ENCODE measurements at regions not wholly inside any gene's neighbourhood (a gene's known extent, or its start where the extent isn't known, plus 50 kb on each side); places are given as distances from the start of the nearest gene placed in this dataset.

- ATAC-seq (no peak), DNase-seq (no peak)
- Mint-ChIP-seq H3K9me3 (peaks cover 0 to 43% (median 13%) of the 10 kb centered on the region in 9 donors), H3K4me1 (peaks cover 2 to 14% (median 5%) of the 10 kb centered on the region in 4 donors), H3K4me3 (no peak overlapping the region), H3K27me3 (peaks cover 0 to 4% (median 1%) of the 10 kb centered on the region in 5 donors), H3K27ac (no peak overlapping the region), H3K36me3 (peaks cover 0 to 27% (median 0%) of the 10 kb centered on the region in 3 donors)
- POLR2A ChIA-PET: no interaction called here
These were observed 79.7 kb upstream of the LINC01488 start for GRCh38 chr11:69401715-69402114.

DNA sequence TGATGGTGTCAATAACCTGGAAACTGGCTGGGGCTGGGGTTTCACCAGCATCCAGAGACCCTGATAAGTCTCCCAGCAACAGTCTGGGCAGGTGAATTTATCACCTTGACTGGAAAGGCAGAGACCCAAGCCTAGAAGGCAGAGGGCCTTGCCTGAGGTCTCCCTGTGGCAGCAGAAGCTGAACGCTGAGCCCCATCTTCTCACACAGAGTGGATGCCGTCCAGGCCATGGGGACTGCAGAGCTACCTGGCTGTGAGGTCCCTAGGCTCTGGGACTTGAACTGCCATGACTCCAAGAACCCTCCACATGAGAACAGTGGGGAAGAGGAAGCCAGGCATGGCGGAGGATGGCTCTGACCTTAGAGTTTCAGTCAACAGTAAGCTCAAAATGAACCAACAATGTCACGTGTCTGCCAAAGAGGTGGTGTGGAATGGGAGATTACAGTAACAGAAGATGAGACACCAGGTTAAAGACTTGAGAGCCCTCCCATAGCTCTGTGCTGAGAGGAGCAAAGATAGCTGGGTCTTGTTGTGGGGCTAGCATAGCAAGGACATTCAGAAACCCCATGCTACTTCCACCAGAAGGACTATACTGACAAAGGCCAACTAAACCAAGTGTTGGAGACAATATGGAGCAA lies 79.1 kb upstream of the LINC01488 start:
- ATAC-seq: no peak
- peaks cover 0 to 27% (median 0%) of the 10 kb centered on the region in 3 donors for H3K36me3 Mint-ChIP-seq

DNA sequence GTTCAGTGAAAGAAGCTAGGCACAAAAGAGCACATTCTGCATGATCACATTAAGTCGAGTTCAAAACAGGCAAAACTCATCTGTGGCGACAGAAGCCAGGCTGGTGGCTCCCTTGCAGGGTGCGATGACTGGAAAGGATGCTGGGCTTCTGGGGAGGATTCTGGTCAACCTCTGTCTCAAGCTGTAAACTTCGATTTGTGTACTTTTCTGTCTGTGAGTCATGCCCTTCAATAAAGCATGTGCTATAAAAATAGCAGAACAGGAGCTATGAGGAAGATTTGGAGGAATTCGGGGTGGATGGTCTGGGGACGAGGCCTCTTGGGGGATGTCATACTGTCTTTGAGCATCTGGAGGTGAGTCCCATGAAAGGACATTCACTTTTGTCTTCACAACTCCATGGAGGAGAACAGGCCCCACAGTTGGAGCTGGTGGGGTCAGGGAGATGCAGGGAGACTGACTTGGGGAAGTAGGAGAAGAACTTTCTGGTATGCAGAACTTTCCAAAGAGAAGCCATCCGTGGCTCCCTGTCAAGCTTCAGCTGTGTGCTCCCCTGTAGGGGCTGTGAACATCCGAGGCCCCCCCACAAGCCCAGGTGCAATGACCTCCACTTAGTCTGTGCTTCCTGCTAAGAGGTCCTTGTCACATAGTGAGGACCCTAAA lies 77.8 kb upstream of the LINC01488 start:
- POLR2A ChIA-PET: no interaction called here
- no peak for ATAC-seq
- Mint-ChIP-seq H3K36me3 (peaks cover 0 to 27% (median 0%) of the 10 kb centered on the region in 3 donors), H3K27ac (no peak overlapping the region), H3K4me1 (peaks cover 2 to 14% (median 5%) of the 10 kb centered on the region in 4 donors), H3K27me3 (peaks cover 0 to 4% (median under 1%) of the 10 kb centered on the region in 5 donors), H3K9me3 (peaks cover 0 to 43% (median 13%) of the 10 kb centered on the region in 9 donors), H3K4me3 (no peak overlapping the region)
- DNase-seq: no peak

More for the DNA sequence above, 79.1 kb upstream of the LINC01488 start:
- peaks cover 2 to 14% (median 5%) of the 10 kb centered on the region in 4 donors for H3K4me1 Mint-ChIP-seq
- H3K9me3 Mint-ChIP-seq: peaks cover 0 to 43% (median 13%) of the 10 kb centered on the region in 9 donors
- H3K27me3 Mint-ChIP-seq: peaks cover 0 to 4% (median 1%) of the 10 kb centered on the region in 5 donors
- H3K27ac Mint-ChIP-seq: no peak overlapping the region
- DNase-seq: no peak
- no peak overlapping the region for H3K4me3 Mint-ChIP-seq
- POLR2A ChIA-PET: no interaction called here

DNA sequence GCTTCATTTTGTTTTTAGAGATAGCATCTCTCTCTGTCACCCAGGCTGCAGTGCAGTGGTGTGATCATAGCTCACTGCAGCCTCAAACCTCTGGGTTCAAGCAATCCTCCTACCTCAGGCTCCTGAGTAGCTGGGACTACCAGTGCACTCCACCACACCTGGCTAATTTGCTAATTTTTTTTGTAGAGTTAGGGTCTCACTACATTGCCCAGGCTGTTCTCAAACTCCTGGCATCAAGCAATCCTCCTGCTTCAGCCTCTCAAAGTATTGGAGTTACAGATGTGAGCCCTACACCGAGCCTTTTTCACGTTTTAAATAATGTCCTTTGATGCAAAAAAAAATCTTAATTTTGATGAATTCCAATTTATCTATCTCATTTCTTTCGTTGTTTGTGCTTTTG lies 75.4 kb upstream of the LINC01488 start:
- no peak overlapping the region for H3K27ac Mint-ChIP-seq
- H3K27me3 Mint-ChIP-seq: peaks cover 0 to 10% (median 4%) of the 10 kb centered on the region in 5 donors
- H3K9me3 Mint-ChIP-seq: peaks cover 0 to 31% (median 13%) of the 10 kb centered on the region in 9 donors
- peaks cover 5 to 18% (median 13%) of the 10 kb centered on the region in 4 donors for H3K4me1 Mint-ChIP-seq
- POLR2A ChIA-PET: no interaction called here
- ATAC-seq: no peak
- peaks cover 0 to 22% (median 0%) of the 10 kb centered on the region in 3 donors for H3K36me3 Mint-ChIP-seq
- H3K4me3 Mint-ChIP-seq: no peak overlapping the region
- no peak for DNase-seq

GRCh38 chr11:69409812-69410645 lies 71.4 kb upstream of the LINC01488 start:
- H3K27me3 Mint-ChIP-seq: peaks cover 0 to 12% (median 8%) of the 10 kb centered on the region in 5 donors
- peak overlapping the region in 1 of 10 donors; percentile 24 for H3K27ac Mint-ChIP-seq
- peak overlapping the region in 3 of 10 donors; percentile 22 to 41 (median 25) for H3K4me3 Mint-ChIP-seq
- peaks cover 0 to 7% (median 4%) of the 10 kb centered on the region in 9 donors for H3K9me3 Mint-ChIP-seq
- DNase-seq (no peak), ATAC-seq (no peak)
- H3K36me3 Mint-ChIP-seq: peaks cover 0 to 5% (median 5%) of the 10 kb centered on the region in 3 donors
- H3K4me1 Mint-ChIP-seq: peaks cover 4 to 14% (median 6%) of the 10 kb centered on the region in 4 donors
- POLR2A ChIA-PET: no interaction called here

- POLR2A ChIA-PET: no interaction called here
- no peak for ATAC-seq
- Mint-ChIP-seq H3K4me3 (no peak overlapping the region), H3K27ac (no peak overlapping the region), H3K9me3 (peaks cover 0 to 7% (median 4%) of the 10 kb centered on the region in 9 donors), H3K4me1 (peaks cover 4 to 14% (median 6%) of the 10 kb centered on the region in 4 donors), H3K36me3 (peaks cover 0 to 5% (median 5%) of the 10 kb centered on the region in 3 donors), H3K27me3 (peaks cover 0 to 14% (median 7%) of the 10 kb centered on the region in 5 donors)
- no peak for DNase-seq
These were observed 70.1 kb upstream of the LINC01488 start for GRCh38 chr11:69411257-69411924.

DNA sequence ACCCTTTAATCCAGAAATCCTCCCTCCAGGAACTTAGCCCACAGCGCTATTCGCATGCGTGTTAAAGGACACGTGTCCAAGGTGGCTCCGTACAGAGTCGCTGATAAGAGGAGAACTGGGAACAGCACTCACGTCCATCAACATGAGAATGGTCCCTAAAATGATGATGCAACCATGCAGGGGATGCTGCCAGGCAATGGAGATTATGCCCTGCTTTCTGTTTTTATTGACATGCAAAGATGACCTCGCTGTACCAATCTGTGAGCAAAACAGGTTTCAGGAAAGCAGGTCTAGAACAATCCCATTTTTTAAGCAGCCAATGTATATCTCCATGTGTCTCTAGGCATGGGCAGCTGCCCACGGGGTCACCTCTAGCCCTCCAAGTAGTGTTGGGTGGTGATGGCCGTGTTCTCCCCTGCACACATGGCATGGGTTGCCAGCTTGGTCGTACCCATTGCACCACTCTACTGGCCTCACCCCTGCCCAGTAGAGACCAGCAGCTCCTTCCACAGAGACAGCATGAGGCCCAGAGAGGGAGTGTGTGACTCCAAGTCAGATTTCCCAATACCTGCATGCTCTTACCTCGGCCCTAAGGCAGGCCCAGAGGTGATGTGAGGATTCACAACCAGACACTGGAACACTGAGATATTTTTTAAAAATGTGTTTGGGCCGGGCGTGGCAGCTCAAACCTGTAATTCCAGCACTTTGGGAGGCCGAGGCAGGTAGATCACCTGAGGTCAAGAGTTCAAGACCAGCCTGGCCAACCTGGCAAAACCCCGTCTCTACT lies 68.3 kb upstream of the LINC01488 start:
- Mint-ChIP-seq H3K4me3 (no peak overlapping the region), H3K27ac (no peak overlapping the region), H3K36me3 (peaks cover 0 to 5% (median 5%) of the 10 kb centered on the region in 3 donors), H3K27me3 (peaks cover 0 to 14% (median 8%) of the 10 kb centered on the region in 5 donors), H3K4me1 (peaks cover 4 to 14% (median 6%) of the 10 kb centered on the region in 4 donors), H3K9me3 (peaks cover 0 to 7% (median 4%) of the 10 kb centered on the region in 9 donors)
- peak in 1 of 10 donors; percentile 46 for DNase-seq
- no peak for ATAC-seq
- POLR2A ChIA-PET: no interaction called here

GRCh38 chr11:69413993-69414392 lies 67.5 kb upstream of the LINC01488 start:
- DNase-seq (peak in 1 of 10 donors; percentile 19), ATAC-seq (no peak)
- peaks cover 0 to 10% (median 4%) of the 10 kb centered on the region in 5 donors for H3K27me3 Mint-ChIP-seq
- peaks cover 4 to 14% (median 6%) of the 10 kb centered on the region in 4 donors for H3K4me1 Mint-ChIP-seq
- H3K9me3 Mint-ChIP-seq: peaks cover 0 to 7% (median 4%) of the 10 kb centered on the region in 9 donors
- H3K27ac Mint-ChIP-seq: no peak overlapping the region
- peaks cover 0 to 5% (median 5%) of the 10 kb centered on the region in 3 donors for H3K36me3 Mint-ChIP-seq
- no peak overlapping the region for H3K4me3 Mint-ChIP-seq
- POLR2A ChIA-PET: no interaction called here

DNA sequence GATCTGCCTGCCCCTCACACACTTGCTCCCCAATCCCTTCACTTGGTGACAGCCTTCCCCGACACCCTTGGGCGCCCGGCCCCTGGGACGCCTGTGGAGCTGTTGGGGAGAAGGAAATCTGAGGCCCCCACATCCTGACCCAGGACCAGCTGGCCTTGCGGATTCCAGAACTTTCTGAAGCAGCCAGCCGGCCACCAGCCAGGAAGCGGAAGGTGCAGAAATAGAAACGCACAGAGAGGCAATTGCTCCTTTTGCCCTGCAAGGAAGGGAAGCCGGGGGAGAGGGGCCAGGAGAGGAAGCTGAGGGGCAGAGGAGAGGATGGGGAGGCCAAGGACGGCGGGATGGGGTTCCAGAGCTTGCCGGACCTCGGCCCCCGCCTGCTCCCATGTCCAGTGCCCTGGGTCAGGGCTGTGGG lies 66.7 kb upstream of the LINC01488 start:
- Mint-ChIP-seq H3K4me3 (no peak overlapping the region), H3K9me3 (peaks cover 0 to 7% (median 4%) of the 10 kb centered on the region in 9 donors), H3K4me1 (peaks cover 3 to 12% (median 5%) of the 10 kb centered on the region in 4 donors), H3K27ac (no peak overlapping the region), H3K36me3 (peaks cover 0 to 5% (median 5%) of the 10 kb centered on the region in 3 donors), H3K27me3 (peaks cover 0 to 10% (median 0%) of the 10 kb centered on the region in 5 donors)
- ATAC-seq (no peak), DNase-seq (no peak)
- POLR2A ChIA-PET: no interaction called here

GRCh38 chr11:69415411-69416142 lies 65.9 kb upstream of the LINC01488 start:
- no peak for DNase-seq
- H3K36me3 Mint-ChIP-seq: peaks cover 0 to 5% (median 5%) of the 10 kb centered on the region in 3 donors
- H3K27me3 Mint-ChIP-seq: peaks cover 0 to 10% (median 2%) of the 10 kb centered on the region in 5 donors
- POLR2A ChIA-PET: no interaction called here
- peaks cover 0 to 7% (median 4%) of the 10 kb centered on the region in 9 donors for H3K9me3 Mint-ChIP-seq
- no peak overlapping the region for H3K4me3 Mint-ChIP-seq
- no peak overlapping the region for H3K27ac Mint-ChIP-seq
- no peak for ATAC-seq
- peaks cover 0 to 6% (median under 1%) of the 10 kb centered on the region in 4 donors for H3K4me1 Mint-ChIP-seq

- POLR2A ChIA-PET: no interaction called here
- H3K27ac Mint-ChIP-seq: no peak overlapping the region
- H3K36me3 Mint-ChIP-seq: peaks cover 0 to 5% (median 5%) of the 10 kb centered on the region in 3 donors
- no peak for DNase-seq
- no peak overlapping the region for H3K4me3 Mint-ChIP-seq
- peaks cover 0 to 8% (median 2%) of the 10 kb centered on the region in 5 donors for H3K27me3 Mint-ChIP-seq
- no peak for ATAC-seq
- H3K9me3 Mint-ChIP-seq: peaks cover 0 to 7% (median 4%) of the 10 kb centered on the region in 9 donors
- peaks cover 0 to 3% (median 0%) of the 10 kb centered on the region in 4 donors for H3K4me1 Mint-ChIP-seq
These were observed 65.3 kb upstream of the LINC01488 start for GRCh38 chr11:69416143-69416515.
